HG03521 (cell line): ENCODE measurements at regions not wholly inside any gene's neighbourhood (a gene's known extent, or its start where the extent isn't known, plus 50 kb on each side); places are given as distances from the start of the nearest gene placed in this dataset.
"Not testable (repeated sequence)": the region's sequence is repeated elsewhere in the genome, so short reads cannot be mapped to it uniquely, and the experiment has no call there.

Experiments used
- ATAC-seq: cut with Tn5 transposase; IDR thresholded peaks from one replicate; pipeline ENCODE4 v1.9.1; 2021; ENCODE audit warnings: mild to moderate bottlenecking, moderate library complexity; ENCODE audit not compliant: unreplicated experiment

- ATAC-seq: not testable (repeated sequence)
Observed at GRCh38 chr7:69116196-69116595, 482.1 kb upstream of the AUTS2 start.

- no peak for ATAC-seq
Observed at GRCh38 chr7:69122953-69123352, 475.3 kb upstream of the AUTS2 start.

GRCh38 chr7:69126896-69127479 is 471.3 kb upstream of the AUTS2 start:
- ATAC-seq: no peak

- ATAC-seq: no peak
Observed at GRCh38 chr7:69129524-69129923, 468.8 kb upstream of the AUTS2 start.

- ATAC-seq: no peak
Observed at GRCh38 chr7:69129951-69130350, 468.3 kb upstream of the AUTS2 start.

GRCh38 chr7:69130396-69130795 is 467.9 kb upstream of the AUTS2 start:
- ATAC-seq: no peak

- ATAC-seq: no peak
Observed at GRCh38 chr7:69134316-69134715, 464.0 kb upstream of the AUTS2 start.

- ATAC-seq: no peak
Observed at GRCh38 chr7:69147631-69148030, 450.6 kb upstream of the AUTS2 start.

- no peak for ATAC-seq
Observed at GRCh38 chr7:69149804-69150782, 448.2 kb upstream of the AUTS2 start.

GRCh38 chr7:69162326-69162725 is 435.9 kb upstream of the AUTS2 start:
- ATAC-seq: no peak

- no peak for ATAC-seq
Observed at GRCh38 chr7:69162931-69163670, 435.2 kb upstream of the AUTS2 start.

- ATAC-seq: no peak
Observed at GRCh38 chr7:69166979-69167516, 431.2 kb upstream of the AUTS2 start.

GRCh38 chr7:69169386-69169785 is 428.9 kb upstream of the AUTS2 start:
- no peak for ATAC-seq

- no peak for ATAC-seq
Observed at GRCh38 chr7:69172357-69173077, 425.8 kb upstream of the AUTS2 start.

- ATAC-seq: no peak
Observed at GRCh38 chr7:69173341-69173740, 424.9 kb upstream of the AUTS2 start.

GRCh38 chr7:69173846-69174245 is 424.4 kb upstream of the AUTS2 start:
- ATAC-seq: no peak

- no peak for ATAC-seq
Observed at GRCh38 chr7:69176841-69177240, 421.4 kb upstream of the AUTS2 start.

- ATAC-seq: no peak
Observed at GRCh38 chr7:69177461-69177861, 420.8 kb upstream of the AUTS2 start.

- ATAC-seq: no peak
Observed at GRCh38 chr7:69177941-69178494, 420.3 kb upstream of the AUTS2 start.

- ATAC-seq: no peak
Observed at GRCh38 chr7:69180662-69181061, 417.6 kb upstream of the AUTS2 start.
